AG20443 (cell line): ENCODE measurements at regions not wholly inside any gene's neighbourhood (a gene's known extent, or its start where the extent isn't known, plus 50 kb on each side); places are given as distances from the start of the nearest gene placed in this dataset.
"Not testable (repeated sequence)": the region's sequence is repeated elsewhere in the genome, so short reads cannot be mapped to it uniquely, and the experiment has no call there.

Source experiments
- DNase-seq: peaks from one replicate; pipeline ENCODE4 v3.0.0; 2012; ENCODE audit warnings: low spot score, mixed read lengths

DNA sequence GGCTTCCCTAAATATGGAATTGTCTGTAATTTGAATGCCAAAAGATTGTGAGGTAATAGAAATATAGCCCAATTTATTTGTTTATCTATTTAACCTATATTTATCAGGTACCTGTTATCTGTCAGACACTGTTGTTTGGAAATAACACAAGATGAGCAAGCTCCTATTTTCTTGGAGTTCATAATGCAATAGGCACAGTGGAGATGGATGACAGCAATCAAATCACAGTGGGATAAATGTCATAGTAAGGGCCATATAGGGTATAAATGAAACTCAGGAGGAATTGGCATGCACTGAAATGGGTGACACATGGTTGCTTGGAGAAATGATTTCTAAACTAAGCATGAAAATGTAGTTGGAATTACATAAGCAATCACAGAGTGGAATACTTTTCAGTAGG is 761.8 kb upstream of the MBL2 start:
- no peak for DNase-seq

DNA sequence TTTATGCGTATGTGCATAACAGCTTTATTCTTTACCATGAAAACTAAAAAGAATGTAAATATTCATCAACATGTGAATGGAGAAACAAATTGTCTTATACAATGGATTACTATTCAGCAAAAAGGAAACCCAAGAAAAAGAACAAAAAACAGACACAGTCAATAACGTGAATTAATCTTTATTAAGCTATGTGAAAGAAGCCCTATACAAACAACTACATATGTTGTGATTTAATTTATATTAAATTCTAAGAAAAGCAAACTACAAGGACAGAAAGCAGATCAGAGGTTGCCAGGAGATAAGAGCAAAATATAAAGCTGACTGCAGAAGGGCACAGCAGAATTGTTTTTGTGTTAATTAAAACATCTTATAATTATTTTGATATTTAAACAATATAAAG is 756.4 kb upstream of the MBL2 start:
- DNase-seq: no peak

DNA sequence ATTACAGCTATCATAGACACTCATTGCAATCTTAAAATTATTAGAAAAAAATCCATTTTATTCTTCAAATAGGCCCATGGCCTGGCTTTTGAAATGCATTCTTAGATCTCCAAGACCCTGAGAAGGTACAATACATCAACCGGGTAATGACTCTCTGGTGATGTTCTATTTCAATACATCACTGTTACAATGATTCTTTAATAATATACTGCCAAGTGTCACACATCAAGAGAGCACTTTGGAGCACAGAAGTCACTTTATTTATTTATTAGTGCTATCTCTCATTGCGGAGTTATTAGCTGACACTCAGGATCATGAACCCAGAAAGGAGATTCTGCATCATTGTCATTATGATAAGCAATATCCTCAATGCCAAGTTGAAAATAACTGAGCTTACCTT is 748.5 kb upstream of the MBL2 start:
- no peak for DNase-seq

DNA sequence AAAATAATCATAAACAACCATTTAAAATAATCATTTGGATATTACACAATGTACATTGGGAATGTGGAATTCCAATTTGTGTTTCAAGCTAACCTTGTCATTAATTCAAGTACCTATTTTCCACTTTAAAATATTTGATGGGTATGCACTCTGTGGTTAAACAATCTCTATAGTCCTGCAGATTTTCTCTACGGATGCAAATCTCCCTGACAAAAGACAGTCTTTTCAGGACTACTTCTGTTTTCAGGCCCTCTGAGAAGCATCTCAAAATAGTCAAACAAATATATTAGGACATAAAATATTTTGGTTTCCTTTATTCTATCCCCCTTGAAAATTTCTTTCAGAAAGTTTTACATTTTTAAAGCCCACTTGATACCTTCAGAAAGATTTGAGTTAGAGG is 735.6 kb upstream of the MBL2 start:
- no peak for DNase-seq

DNA sequence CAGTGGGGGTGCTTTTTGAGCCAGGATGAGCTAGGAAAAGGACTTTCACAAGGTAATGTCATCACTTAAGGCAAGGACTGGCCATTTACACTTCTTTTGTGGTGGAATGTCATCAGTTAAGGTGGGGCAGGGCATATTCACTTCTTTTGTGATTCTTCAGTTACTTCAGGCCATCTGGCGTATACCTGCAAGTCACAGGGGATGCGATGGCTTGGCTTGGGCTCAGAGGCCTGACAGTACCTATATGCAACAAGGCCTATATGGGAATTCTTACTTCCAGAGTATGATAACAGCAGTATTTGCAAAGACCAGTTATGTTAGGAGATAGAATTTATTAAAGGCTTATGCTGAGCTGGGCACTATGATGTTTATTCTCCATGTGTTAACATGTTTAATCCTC is 731.9 kb upstream of the MBL2 start:
- not testable (repeated sequence) for DNase-seq

DNA sequence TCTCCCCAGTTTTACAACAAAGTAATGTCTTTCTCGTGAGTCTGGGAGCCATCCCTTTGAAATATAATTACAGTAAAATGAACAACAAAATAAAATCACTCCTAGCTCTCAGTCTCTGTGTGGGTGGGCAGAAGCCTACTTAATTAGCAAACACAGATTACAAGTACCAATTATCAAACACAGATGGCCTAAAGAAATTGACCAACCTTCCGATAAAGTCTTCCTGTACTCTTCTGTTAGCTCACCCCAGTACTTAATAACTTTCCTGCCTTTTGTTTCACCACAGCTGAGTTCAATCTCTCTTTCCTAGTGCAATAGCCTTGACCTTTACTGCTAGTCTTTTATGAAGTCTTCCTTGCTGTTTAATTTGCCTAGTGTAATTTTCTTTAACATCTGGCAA is 719.2 kb upstream of the MBL2 start:
- DNase-seq: no peak

DNA sequence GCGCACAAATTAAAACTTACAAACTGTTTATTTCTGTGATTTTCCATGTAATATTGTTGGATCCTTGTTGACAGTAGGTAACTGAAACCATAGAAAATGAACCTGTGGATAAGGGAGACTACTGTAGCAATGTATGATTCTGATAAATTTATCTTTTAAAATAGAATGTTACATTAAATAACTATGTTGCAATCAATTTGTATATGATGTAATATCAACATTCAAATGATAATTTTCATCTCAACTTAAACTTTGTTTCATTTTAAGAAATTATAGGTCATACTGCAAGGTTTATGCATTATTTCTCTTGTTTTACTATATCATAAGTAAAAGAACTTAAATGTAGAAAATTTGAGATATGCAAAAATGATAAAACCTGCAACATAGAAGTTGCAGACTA is 718.0 kb upstream of the MBL2 start:
- DNase-seq: no peak

DNA sequence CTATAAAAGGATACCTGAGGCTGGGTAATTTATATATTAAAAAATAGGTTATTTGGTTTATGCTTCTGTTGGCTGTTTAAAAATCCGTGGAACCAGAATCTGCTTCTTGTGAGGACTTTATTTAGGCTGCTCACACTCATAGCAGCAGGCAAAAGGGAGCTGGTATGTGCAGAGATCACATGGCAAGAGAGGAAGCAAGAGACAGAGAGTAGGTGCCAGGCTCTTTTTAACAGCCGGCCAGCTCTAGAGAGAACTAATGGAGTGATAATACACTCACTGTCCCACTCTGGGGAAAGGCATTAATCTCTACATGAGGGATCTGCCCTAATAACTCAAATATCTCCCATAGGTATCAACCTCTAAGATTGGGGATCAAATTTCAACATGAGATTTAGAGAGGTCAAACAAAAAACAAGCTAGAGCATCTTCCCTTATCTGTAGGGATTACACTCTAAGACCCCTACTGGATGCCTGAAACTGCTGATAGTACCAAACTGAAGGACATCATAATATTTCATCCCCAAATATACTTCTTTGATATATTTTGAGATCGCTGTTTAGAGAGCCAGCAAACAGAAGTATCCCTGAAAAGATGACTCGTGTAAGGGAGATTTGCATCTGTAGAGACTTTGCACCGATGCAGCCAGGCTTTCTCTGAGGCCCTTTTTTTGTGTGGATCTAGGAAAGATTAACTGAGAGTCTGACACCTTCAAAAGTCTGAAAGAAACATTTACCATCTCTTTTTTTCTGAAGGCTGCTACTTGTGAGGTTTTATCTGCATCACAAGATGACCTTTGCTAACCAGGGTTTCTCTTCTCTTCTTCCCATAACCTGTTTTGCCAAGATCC is 717.0 kb upstream of the MBL2 start:
- no peak for DNase-seq

DNA sequence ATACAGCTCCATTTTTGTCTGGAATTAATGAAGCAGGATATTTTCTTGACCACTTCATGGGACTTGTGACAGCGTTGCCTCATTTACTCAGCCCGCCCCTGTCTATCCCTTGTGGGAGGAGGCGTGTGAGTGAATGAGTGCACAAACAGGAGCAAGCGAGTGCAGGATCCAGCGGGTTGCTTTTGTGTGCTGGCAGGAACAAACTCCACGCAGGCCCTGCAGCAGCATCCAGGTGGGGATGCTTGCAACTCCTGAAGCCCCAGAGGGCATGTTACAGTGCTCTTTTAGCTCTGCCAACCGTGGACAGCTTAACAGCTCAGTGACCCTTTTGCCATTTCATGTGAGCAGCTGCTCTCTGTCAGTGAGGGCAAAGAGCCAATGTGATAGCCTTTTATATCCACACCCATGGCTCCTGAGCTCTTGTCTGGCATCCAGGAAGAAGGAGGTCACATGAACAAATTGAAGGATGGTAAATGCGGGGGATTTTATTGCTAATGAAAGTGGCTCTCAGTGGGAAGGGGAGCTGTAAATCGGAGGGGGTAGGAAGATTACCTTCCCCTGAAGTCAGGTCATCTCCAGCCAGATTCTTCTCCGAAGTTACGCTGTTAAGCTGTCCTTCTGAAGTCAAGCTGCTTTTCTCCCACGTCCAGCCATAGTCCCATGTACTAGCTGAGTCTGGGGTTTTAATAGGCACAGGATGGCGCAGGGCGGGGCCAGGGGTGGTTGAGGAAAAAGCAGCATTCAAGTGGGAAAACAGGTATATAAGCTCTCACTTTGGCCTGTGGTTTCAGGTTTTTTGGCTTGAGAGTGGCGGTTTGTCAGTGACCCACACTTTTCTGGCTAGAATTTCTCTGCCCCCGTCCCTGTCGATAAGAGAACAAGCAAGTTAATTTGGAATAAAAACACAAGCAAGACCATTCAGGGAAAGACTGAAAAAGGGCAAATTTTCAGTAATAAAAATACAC is 714.7 kb upstream of the MBL2 start:
- no peak for DNase-seq

DNA sequence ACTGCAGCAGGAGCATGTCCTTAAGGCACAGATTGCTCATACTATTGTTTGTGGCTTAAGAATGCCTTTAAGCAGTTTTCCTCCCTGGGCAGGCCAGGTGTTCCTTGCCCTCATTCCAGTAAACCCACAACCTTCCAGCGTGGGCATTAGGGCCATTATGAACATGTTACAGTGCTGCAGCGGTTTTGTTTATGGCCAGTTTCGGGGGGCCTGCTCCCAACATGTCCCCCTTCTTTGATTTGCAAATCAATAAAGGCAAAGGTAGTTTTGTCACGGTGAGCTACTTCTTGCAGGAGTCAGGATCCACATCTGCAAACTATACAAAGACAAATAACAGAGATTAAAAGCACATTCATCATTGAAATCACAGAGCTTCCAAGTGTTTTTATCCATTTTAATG is 712.8 kb upstream of the MBL2 start:
- DNase-seq: not testable (repeated sequence)

DNA sequence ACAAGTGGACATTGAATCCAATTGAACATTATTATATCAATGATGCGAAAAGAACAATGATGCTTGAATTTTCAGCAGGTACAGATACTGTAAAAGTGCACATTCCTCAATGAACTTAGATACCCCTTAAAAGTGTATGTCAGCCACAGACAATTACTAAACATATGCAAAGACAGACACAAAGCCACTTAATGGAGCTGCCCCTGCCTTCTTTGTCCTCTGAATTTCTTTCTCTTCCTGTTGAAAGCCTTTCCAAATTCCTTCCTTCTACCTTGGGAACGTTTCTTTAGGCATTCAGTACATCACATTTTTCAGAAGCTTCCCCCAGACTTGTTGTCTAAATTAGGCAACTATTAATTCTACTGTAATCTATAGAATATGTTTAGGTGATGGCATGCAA is 706.8 kb upstream of the MBL2 start:
- no peak for DNase-seq

DNA sequence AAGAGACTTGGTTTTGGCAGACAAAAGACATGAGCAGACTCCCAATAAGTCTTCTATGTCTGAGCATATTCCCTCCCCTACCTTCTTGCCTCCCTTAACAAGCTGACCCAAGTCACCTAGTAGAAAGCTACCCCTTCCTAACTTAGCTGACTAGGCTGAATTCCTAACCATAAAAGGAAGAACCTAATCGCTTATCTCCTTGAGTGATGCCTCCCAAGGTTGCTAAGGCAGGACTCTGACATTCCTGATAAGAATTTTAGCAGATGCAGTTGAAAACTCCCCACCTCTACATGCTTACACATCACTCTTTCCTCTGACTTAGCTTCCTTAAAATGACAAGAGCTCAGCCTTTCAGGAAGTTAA is 704.7 kb upstream of the MBL2 start:
- DNase-seq: no peak

DNA sequence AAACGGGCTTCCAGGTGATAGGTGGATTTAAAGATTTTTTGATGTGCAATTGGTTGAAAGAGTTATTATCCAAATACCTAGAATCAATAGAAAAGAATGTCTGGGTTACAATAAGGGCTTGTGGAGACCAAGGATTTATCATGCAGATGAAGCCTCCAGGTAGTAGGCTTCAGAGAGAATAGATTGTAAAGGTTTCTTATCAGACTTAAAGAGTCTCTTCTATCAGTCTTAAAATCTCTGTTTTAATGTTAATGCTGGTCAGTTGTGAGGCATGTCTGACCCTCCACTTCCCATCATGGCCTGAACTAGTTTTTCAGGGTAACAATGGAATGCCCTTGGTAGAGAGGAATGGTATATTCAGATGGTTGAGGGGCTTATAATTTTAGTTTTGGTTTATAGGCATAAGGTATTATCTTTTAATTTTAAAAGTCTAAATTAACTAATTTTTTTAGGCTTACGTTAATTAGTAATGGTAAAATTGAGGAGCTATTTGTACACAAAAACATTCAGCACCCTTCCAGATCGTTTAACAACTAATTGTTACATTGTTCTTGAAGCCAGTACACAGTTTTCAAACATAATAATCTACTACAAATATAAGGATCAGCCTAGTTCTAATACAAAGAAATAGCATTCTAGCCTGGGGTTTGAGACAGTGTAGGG is 704.2 kb upstream of the MBL2 start:
- DNase-seq: no peak

DNA sequence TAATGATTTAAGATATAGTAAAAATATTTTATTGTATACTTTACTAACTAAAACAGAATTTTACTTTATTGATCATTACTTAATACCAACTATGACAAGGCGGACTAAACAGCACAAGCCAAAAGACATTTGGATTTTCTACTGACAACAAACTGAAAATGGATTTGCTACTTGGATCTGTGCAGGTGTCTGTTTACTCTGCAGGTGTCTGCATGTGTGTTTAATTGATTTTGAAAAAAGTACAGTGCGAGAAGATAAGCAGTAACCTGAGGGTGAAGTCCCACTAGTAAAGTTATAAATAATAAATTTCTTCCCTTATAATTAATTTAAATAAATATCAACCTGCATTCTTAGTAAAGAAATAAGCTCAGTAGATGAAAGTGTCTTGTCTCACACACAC is 696.8 kb upstream of the MBL2 start:
- no peak for DNase-seq

DNA sequence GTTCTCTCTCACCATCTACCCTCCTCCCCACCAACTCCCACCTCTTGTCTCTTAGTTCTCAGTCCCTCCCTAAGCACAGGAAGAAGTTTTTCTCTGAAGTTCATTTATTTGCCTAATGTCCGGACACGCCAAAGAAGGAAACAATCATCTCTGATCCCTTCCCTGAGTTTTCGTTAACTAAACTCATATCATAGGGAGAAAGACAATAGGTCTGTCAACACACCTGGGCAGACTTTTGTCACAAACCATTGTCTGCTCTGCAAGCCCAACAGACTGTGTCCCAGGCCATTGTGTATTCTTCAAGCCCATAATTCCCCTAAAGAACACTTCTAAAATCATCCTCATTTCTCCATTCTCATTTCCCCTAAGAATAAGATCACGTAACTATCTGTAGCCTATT is 691.0 kb upstream of the MBL2 start:
- DNase-seq: no peak

DNA sequence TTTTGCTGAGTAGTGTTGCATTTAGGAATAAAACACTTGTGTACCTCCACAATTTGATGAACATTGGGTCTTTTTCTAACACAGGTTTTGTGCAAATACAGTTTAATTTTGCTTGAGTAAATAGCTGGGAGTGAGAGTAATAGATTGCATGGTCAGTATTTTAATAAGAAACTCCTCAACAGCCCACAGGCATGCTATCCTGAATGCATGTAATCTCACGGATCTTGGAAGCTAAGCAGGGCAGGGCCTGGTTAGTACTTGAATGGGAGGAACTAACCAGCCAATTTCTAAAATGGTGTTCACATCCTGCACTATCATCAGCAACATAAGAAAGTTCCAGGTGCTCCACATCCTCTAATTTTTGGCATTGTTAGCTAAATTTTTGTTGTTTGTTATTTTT is 685.4 kb upstream of the MBL2 start:
- no peak for DNase-seq

DNA sequence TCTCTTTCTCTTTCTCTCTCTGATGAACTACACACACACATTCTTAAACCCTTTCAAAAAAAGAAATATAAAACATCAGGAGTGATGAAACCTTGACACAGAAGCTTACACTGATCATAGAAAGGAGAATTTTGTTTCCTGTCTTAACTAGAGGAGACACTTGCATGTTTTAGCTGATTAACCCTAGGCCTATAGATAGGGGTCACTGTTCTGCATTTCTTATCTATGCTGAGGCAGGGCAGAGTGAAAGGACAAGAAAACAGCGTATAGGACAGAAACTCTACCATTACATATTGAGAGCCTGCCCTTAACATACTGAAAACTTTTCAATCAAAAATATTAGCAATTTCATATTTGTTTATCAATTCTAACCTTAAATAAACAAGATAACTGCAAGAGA is 680.6 kb upstream of the MBL2 start:
- DNase-seq: no peak

DNA sequence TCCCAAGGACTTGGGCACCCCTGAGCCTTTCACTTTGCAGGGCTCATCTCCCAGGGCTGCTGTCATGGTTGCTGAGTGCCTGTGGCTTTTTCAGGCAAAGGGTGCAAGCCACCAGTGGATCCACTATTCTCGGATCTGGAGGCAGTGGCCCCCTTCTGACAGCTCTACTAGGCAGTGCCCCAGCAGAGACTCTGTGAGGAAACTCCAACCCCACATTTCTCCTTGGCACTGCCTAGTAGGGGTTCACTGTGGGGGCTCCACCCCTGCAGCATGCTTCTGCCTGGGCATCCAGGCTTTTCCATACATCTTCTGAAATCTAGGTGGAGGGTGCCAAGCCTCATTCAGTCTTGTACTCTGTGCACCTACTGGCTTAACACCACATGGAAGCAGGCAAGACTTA is 675.0 kb upstream of the MBL2 start:
- DNase-seq: no peak

DNA sequence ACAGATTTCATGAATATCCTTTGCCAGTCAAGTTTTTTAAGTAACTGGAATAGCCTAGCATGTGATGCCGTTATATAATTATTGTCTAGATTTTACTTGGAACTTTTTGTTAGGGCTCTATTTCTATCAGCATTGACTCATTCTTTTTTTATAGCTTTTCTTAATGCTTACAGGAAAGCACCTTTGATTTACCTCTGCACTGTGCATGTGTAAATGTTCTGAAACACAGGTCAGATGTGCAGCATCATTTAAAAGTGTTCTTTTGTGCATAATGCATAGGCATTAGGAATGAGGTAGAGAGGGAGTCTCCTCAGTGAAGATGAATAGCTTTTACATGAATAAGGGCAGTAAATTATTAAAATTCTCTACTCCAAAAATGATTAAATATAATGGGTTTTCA is 669.3 kb upstream of the MBL2 start:
- DNase-seq: no peak

DNA sequence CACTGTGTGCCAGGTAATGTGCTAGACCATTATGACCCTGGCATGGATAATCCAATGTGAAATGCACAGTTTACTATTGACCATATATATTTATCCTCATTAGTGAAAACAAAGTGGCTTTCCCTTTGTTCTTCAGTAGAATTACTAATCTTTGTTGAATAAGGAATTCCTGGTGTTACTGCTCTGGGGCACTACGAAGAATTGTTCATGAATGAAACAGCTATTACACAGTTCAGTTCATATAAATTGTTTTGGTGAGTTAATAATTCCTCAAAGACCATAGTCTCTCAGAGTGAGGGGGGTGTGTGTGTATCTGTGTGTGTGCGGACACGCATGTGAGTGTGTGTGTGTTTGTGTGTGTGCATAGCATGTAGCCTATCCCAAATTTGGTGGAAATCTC is 668.0 kb upstream of the MBL2 start:
- no peak for DNase-seq

DNA sequence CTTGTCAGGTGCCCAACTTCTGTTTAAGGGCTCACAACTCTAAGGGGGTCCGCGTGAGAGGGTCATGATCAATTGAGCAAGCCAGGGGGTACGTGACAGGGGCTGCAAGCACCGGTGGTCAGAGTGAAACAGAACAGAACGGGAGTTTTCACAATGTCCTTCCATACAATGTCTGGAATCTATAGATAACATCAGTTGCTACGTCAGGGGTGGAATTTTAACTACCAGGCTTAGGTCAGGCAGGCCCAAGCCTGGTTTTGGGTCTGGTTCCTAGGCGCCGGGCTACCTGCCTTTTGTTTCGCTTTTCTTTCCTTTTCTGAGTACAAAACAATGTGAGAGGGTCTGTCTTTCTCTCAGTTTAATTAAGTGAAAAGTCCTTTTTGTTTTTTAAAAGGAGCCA is 666.5 kb upstream of the MBL2 start:
- not testable (repeated sequence) for DNase-seq

DNA sequence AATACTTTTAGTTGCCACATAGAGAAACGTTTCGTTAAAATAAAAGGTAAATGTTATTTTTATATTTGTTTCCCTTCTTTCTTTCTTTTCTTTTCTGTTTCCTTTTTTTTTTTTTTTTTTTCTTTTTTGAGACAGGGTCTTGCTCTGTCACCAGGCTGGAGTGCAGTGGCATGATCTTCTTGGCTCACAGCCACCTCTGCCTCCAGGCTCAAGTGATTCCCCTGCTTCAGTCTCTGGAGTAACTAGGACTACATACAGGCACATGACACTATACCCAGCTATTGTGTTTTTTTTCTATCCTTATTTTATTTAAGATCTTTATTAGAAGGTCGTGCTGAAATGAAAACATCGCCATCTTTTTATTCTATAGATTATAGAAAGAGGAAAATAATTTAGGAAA is 661.8 kb upstream of the MBL2 start:
- DNase-seq: no peak

DNA sequence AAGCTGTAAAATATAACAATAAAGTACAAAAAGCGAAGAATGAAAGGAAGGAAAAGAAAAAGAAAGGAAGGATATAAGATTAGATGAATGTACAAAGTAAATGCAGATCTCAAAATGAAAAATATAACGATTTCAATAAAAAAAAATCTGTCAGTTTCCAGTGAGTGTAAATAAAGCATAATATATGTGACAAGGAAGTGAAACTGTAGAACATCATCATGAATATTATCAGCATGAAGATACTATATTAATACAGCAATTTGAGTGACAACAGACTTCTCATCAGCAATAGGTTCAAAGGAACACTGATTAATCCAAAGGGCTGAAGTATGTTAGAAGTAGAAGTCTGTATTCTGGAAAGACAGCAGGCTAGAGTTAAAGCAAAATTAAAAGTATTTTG is 659.5 kb upstream of the MBL2 start:
- DNase-seq: no peak
